ENCODE measurements at regions not wholly inside any gene's neighbourhood (a gene's known extent, or its start where the extent isn't known, plus 50 kb on each side); places are given as distances from the start of the nearest gene placed in this dataset.

DNA sequence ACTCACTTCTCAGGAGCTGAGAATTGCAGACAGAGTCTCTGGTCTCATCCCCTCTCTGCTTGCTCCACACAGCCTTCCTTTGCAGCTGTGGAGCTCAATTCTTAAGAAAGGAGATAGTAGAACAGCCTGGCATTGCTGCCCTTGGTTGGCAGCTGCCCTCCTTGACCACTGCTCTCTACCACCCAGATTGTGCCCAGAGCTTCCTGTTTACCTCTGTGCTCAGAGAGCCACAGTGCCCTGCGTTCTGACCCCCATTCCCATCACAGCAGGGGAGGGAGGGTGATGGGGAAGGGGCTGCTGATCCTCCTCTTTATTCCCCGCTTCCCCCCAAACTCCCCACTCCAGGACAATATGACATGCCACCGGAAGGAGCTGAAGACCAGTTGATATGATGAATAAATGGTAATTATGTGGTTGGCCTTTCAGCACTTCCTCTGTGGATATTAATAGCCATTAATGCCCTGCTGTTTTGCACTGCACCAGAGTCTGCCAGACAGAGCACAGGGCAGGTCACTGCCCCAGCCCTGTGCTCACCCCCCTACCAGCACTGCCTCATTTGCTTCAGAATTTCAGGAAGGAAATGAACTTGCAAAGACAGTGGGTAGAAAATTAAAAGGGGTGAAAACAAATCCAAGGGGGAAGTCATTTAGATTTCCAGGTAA lies 426.8 kb upstream of the CADM1 start:
- TF ChIP-seq ZNF274 (IDR thresholded peaks at IDR 0.05; ENCODE audit: low read depth, low read length): no peak
- no peak overlapping the region for H3K4me3 ChIP-seq (ENCODE audit: low read length)

DNA sequence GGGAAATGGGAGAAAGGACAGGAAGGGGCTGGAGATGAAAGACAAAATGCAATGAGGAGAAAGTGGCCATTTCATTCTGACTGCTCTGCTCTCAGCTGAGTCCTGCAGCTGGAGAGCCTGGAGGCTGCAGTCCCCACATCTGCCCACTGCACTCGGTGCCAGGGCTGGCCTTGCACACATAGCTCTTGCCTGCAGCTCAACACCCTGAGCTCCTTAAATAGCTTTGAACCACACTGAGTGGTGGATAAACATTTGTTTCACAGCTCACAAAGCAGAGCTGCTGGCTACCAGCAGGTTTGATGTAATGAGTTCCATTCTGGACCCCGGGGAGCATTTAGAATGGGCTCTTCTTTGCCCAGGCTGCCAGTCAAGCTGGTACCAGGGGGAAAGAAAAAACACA lies 426.1 kb upstream of the CADM1 start:
- no peak overlapping the region for H3K4me3 ChIP-seq (ENCODE audit: low read length)
- no peak for TF ChIP-seq ZNF274 (IDR thresholded peaks at IDR 0.05; ENCODE audit: low read depth, low read length)

DNA sequence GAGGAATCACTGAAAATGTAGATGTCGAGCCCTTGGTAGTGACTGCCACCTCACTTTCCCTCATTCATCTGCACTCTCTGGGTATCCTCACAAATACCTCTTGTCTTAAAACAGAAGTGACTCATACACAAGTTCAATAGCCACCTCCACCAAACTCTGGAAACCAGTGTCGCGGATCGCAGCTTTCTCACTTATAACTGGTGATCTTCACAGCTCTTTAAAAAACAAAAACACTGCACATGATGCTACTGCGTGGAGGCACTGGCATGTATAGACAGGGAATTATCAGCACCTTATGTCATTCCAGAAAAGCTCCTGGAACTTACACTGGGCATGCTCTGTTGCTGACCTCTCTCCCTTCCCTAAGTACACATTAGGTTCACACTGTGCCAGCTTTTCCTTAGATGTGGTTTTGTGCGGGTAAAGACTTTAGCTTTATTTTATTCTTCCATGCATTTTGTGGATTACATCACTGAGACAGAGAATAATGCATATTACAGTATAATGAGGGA lies 425.5 kb upstream of the CADM1 start:
- H3K4me3 ChIP-seq (ENCODE audit: low read length): no peak overlapping the region
- TF ChIP-seq ZNF274 (IDR thresholded peaks at IDR 0.05; ENCODE audit: low read depth, low read length): no peak

DNA sequence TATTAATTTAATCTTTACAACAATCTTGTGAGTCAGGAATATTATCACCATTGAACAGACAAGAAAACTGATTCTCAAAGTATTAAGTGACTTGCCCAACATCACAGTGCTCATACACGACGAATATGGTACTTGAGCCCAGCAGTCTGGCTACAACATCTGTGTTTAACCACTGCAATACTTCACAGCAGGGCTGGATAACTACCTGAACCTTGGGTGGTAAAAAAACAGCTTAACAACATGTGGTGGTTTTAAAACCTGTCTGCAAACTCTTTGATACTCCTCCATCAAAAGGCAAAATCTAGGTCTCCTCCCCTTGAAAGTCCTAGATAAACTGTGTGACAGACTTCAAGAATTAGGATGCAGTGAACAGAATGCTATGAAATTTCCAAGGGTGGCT lies 424.6 kb upstream of the CADM1 start:
- no peak for TF ChIP-seq ZNF274 (IDR thresholded peaks at IDR 0.05; ENCODE audit: low read depth, low read length)
- H3K4me3 ChIP-seq (ENCODE audit: low read length): no peak overlapping the region

DNA sequence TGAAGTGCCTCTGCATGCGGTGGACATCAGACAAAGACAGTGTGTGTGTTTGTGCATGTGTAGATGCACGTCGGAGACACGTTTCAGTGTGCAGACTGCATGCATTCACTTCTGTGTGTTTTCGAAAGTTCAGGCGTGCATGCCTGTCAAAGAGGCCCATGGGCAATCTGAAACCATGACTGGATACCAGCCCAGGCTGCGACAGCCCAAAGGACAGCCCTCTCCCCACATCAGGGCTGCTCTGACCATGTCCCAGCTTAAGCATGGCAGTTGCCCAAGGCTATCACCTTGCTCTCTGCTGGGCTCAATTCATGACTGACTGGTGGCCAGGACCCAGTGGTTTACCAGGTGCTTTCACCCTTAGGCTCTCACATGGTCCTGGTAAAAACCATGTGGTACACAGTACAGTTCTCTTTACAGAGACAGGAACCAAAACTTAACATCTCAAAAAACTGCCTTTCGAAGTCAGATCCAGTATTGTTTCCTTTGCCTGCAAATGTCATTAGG lies 423.7 kb upstream of the CADM1 start:
- H3K4me3 ChIP-seq (ENCODE audit: low read length): no peak overlapping the region
- no peak for TF ChIP-seq ZNF274 (IDR thresholded peaks at IDR 0.05; ENCODE audit: low read depth, low read length)

DNA sequence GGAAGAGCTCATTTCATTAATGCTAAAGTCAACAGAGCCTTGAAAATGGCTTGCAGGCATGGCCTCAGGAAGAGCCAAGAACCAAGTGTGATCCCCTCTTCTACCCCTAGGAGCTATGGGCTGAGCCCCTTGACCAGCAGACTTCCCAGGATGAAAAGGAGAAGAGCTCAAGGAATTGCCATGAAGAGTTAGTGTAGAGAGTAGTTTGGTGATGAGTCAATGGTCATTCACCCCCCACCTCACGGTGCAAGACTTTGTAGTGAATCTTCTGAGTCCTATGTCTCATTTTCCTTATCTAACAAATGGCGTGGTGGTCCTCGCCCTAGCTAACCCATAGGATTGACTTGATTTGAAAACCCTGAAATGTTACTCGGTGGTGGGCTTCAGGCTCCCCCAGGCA lies 422.4 kb upstream of the CADM1 start:
- H3K4me3 ChIP-seq (ENCODE audit: low read length): no peak overlapping the region
- TF ChIP-seq ZNF274 (IDR thresholded peaks at IDR 0.05; ENCODE audit: low read depth, low read length): no peak

DNA sequence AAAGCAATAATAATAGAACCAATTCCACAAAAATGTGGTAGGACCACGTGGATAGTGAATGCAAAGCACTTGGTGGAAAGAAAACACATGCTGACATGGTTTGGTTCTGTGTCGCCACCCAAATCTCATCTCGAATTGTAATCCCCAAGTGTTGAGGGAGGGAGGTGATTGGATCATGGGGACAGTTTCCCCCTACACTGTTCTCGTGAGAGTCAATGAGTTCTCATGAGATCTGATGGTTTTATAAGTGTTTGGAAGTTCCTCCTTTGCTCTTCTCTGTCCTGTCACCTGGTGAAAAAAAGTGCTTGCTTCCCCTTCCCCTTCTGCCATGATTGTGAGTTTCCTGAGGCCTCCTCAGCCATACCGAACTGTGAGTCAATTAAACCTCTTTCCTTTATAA lies 421.9 kb upstream of the CADM1 start:
- no peak for TF ChIP-seq ZNF274 (IDR thresholded peaks at IDR 0.05; ENCODE audit: low read depth, low read length)
- H3K4me3 ChIP-seq (ENCODE audit: low read length): no peak overlapping the region

DNA sequence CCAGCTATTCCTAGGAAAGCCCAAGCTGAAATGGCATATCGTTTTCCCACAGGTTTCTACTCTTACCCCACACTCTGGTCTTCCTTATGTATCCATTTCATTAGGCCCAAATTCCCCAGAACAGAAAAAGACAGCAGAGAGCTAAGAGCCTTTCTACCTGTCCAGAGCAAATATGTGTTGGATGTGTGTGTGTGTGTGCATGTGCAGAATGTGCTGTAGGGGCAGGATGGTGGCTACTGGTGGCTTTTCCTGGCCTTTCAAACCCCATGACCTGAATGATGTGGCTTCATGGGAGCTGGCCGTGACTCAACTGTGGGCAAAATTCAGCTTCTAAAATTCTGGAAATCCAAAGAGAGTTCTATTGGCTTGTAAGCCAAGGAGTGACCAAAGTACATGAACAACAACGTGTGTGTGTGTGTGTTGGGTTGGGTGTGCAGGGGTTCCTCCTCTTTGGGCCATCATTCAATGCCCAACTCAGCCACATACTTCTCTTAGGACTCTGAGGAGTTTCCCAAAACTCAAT lies 421.4 kb upstream of the CADM1 start:
- no peak overlapping the region for H3K4me3 ChIP-seq (ENCODE audit: low read length)
- no peak for TF ChIP-seq ZNF274 (IDR thresholded peaks at IDR 0.05; ENCODE audit: low read depth, low read length)

DNA sequence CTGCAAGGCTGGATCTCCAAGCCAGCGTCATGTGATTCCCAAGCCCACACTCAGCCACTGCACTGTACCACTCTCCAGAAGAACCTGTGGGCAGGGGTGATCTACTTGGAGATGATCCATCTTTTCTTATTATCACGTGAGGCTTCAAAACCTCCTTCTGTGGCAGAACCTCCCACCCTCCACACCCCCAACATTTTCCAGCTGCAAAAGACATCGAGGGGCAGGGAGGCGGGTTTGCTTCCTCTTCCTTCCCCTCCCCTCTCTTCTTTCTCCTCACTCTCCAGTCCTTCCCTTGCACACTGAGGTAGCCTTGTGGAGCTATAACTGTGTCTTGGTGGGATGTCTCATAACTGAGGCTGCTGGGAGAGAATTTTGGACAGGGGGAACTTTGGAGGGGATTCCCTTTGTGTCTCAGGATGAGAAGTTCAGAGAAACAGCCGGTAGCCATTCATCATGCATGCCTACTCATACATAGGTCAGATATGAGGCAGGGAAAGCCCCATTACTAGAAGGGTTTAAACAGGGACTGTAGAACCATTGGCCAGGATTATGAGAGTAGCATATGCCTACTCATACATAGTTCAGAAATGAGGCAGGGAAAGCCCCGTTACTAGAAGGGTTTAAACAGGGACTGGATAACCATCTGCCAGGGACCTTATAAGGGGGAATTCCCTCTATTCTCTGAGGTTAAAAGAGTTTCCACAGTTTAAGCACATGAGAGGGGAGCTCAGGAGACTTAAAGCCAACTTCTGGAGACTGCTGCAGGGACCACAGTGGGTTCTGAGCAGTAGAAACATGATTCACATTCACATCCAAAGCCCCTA lies 420.7 kb upstream of the CADM1 start:
- no peak for TF ChIP-seq ZNF274 (IDR thresholded peaks at IDR 0.05; ENCODE audit: low read depth, low read length)
- no peak overlapping the region for H3K4me3 ChIP-seq (ENCODE audit: low read length)

DNA sequence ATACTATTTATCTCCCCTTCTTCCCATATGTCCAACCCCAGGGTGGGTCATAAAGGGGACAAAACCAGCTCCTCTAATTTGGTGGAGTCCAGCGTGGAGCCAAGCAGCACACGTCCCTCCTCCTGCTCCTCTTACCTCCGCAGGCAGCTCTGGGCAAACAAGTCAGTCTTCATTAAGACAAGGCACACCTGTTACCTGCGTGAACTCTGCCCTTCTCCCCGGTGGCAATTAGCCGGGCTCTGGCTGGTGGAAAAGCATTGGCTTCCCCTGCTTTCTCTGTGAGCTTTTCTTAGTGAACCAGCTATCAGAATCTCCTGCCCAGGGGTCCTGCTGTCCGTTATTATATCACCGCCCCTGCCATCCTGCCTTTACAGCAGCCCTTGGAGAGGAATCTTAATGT lies 418.7 kb upstream of the CADM1 start:
- no peak for TF ChIP-seq ZNF274 (IDR thresholded peaks at IDR 0.05; ENCODE audit: low read depth, low read length)
- no peak overlapping the region for H3K4me3 ChIP-seq (ENCODE audit: low read length)

DNA sequence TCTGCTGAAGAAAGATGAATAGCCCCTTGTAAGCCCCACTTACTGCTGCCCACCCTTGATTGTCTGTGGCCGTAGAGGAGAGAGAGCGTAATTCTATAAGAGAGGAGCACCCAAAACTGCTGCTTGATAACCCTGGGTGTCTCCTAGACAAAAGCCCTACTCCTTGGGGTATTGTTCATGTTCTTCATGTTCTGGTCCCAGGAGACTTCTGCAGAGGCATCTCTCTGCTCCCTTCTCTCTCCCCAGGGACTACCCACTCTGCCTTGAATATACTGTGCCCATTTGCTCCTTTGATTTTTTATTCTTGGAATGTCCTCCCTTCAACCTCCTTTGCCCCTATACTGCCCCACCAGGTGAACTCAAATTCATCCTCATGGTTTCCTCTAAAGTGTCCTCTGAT lies 417.8 kb upstream of the CADM1 start:
- no peak for TF ChIP-seq ZNF274 (IDR thresholded peaks at IDR 0.05; ENCODE audit: low read depth, low read length)
- H3K4me3 ChIP-seq (ENCODE audit: low read length): no peak overlapping the region

DNA sequence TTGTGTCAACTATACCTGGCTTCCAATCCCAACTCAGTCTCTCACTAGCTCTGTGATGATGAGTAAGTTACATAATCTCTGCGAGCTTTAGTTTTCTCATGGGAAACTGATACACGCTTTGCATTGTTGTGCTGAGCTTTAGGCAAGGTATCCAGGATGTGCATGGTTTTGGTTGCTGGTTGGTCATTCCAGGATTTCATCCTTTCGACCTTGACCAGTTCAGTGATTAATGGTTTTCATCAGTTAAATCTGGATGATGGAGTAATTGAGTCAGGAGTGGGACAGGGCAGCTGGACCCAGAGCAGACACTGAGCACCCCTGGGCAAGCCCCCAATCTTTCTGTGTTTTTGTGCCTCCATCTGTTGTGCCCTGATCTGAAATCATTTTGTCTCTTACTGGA lies 417.3 kb upstream of the CADM1 start:
- no peak for TF ChIP-seq ZNF274 (IDR thresholded peaks at IDR 0.05; ENCODE audit: low read depth, low read length)

DNA sequence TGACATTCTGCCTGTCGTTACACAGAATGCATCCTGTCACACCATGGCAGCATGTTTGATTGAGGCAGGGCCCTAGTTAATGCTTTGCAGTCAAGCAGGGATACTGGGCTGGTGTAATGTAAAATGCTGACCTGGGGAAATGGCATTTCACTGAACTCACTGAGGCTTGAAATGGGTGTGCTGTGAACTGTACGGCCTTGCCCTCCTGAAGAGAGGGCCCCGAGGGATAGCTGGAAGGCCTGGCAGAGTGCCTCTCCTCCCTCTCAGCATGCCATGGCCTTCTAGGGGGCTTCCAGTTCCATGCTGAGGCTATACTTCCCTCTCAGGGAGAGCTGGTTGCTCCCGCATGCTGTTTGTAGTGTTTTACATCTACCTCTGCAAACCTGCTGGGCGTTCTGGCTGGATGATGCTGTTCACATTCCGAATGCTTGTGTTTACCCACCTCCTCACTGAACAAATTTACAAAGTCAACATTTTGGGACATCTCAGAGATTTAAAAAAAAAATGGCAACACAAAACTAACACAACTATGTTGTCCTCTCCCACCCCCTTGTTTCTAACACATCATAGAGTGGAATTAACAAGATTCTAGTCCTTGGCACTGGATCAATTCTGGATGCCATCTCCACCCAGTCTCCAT lies 416.7 kb upstream of the CADM1 start:
- TF ChIP-seq ZNF274 (IDR thresholded peaks at IDR 0.05; ENCODE audit: low read depth, low read length): no peak
- no peak overlapping the region for H3K4me3 ChIP-seq (ENCODE audit: low read length)

More for the DNA sequence above, 417.3 kb upstream of the CADM1 start:
- H3K4me3 ChIP-seq (ENCODE audit: low read length): no peak overlapping the region

DNA sequence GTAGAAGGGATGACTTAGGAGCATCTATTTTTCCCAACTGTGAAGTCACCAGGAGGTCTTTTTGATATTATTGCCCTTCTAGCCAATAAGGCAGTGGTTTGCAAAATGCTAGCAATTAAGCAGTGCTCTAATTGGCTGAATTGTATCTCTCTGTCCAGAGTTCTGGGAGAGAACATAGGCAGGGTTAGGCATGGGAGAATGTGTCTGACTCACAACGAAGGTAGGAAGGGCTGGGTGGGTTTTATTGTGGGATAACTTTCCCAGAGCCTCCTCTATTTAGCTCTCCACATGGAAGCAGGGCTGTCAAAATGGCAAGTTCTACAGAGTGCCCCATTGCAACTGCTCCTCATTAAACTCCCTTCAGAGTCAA lies 415.9 kb upstream of the CADM1 start:
- H3K4me3 ChIP-seq (ENCODE audit: low read length): no peak overlapping the region
- TF ChIP-seq ZNF274 (IDR thresholded peaks at IDR 0.05; ENCODE audit: low read depth, low read length): no peak

Data from GM08714 (cell line).